ENCODE measurements at regions not wholly inside any gene's neighbourhood (a gene's known extent, or its start where the extent isn't known, plus 50 kb on each side); places are given as distances from the start of the nearest gene placed in this dataset.

GRCh38 chr10:36089790-36090440, 447.8 kb upstream of the FZD8 start:
- no peak overlapping the region for H3K27ac Mint-ChIP-seq
- H3K9me3 Mint-ChIP-seq = peaks cover 2 to 4% of the 10 kb centered on the region in 2 donors
- H3K27me3 Mint-ChIP-seq (ENCODE audit: low read depth) = no peaks in the 10 kb centered on the region
- no peaks in the 10 kb centered on the region for H3K4me1 Mint-ChIP-seq (ENCODE audit: low read depth)
- no peaks in the 10 kb centered on the region for H3K36me3 Mint-ChIP-seq (ENCODE audit: insufficient read depth in 2 of 2)
- no peak for DNase-seq
- H3K4me3 Mint-ChIP-seq = no peak overlapping the region
- ATAC-seq (replicated peaks in 1 of 2) = no peak

DNA sequence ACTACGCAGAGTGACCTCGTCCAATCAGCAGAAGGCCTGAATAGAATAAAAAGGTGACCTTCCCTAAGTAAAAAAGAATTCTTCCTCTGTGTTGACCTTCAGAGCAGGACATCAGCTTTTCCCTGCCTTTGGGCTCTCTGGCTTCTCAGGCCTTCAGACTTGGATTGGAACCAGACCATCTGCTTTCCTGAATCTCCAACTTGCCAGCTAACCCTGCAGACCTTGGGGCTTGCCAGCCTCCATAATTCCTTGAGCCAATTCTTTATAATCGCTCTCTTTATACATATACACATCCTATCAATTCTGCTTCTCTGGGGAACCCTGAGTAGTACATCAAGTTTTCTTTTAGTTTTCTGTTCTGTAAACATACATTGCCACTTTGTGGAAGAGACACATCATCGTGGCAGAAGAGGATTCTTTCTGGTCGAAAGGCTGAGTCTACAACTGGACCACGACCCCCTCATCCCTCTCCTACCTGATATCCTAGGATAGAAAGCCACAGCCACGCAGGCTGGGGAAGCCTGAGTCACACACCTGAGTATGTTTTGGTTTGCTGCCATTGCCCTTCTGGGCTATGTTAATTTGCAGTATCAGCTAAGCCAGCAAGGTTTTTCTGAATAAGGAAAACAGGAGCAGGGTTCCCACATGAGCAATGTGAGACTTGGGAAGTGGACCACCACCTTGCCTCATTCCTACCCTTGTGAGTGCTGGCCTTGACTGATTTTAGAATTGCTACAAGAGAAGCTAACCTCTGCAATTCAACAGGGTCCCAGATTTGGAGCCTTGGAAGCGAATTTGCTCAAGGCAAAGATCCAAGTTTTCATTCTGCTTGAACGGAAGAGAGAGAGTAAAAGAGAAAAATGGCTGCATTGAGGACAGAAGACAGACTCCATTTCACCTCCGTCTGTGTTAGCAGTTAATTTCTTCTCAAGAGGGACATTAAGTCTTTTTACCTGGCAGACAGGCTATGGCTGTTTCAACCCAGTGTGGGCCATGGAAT, 445.2 kb upstream of the FZD8 start:
- no peak for DNase-seq
- Mint-ChIP-seq H3K27me3 (ENCODE audit: low read depth) (no peaks in the 10 kb centered on the region), H3K27ac (no peak overlapping the region), H3K4me1 (ENCODE audit: low read depth) (no peaks in the 10 kb centered on the region), H3K36me3 (ENCODE audit: insufficient read depth in 2 of 2) (no peaks in the 10 kb centered on the region), H3K9me3 (peaks cover 4 to 5% of the 10 kb centered on the region in 2 donors), H3K4me3 (no peak overlapping the region)
- ATAC-seq (replicated peaks in 1 of 2) = no peak

DNA sequence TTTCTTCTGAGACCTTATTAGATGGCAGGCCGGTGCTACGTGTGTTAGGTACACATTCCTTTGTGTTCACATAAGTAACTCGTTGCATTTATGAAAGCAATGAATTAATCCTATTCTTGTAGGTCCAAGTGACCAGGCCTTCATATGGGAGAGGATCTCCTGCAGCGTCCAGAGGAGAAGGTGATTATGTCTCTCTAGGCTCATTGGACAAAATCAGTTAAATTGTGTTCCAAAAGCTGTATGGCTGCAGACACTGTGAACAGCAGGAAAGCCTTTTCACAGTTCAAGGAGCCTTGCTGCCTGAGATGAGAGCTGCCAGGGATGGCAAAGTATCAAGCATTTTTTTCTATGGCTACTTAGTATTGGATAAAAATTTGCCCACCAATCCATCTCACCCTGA, 433.1 kb upstream of the FZD8 start:
- no peak overlapping the region for H3K4me3 Mint-ChIP-seq
- H3K9me3 Mint-ChIP-seq = peaks cover 0 to 4% of the 10 kb centered on the region in 2 donors

DNA sequence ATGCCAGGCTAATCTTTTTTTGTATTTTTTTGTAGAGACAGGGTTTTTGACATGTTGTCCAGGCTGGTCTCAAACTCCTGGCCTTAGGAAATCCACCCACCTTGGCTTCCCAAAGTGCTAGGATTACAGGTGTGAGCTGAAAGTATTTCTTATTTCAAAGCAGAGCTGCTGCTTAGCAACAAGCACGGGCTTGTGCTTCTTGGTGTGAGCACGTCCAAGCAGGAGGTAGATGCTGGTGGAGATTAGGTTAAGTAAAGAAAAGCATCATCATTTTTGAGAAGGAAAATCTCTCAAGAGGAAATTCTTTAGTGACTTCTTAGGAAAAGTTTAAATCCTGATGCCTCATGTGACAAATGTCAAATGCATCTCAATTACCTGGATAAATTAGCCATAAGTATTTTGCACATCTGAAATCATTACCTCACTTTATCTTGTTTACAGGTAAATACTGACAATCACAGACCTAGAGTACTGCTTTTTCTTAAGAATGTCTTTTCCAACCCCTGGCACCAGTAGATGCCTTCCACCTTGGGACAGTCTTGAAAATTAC, 431.8 kb upstream of the FZD8 start:
- Mint-ChIP-seq H3K4me3 (no peak overlapping the region), H3K4me1 (ENCODE audit: low read depth) (no peaks in the 10 kb centered on the region), H3K9me3 (peaks cover 0 to 2% of the 10 kb centered on the region in 2 donors), H3K27me3 (ENCODE audit: low read depth) (no peaks in the 10 kb centered on the region), H3K27ac (no peak overlapping the region), H3K36me3 (ENCODE audit: insufficient read depth in 2 of 2) (no peaks in the 10 kb centered on the region)
- ATAC-seq (replicated peaks in 1 of 2) (no peak), DNase-seq (no peak)

More for the DNA sequence above, 433.1 kb upstream of the FZD8 start:
- ATAC-seq (replicated peaks in 1 of 2) (no peak), DNase-seq (no peak)
- Mint-ChIP-seq H3K36me3 (ENCODE audit: insufficient read depth in 2 of 2) (no peaks in the 10 kb centered on the region), H3K4me1 (ENCODE audit: low read depth) (no peaks in the 10 kb centered on the region), H3K27me3 (ENCODE audit: low read depth) (no peaks in the 10 kb centered on the region), H3K27ac (no peak overlapping the region)

DNA sequence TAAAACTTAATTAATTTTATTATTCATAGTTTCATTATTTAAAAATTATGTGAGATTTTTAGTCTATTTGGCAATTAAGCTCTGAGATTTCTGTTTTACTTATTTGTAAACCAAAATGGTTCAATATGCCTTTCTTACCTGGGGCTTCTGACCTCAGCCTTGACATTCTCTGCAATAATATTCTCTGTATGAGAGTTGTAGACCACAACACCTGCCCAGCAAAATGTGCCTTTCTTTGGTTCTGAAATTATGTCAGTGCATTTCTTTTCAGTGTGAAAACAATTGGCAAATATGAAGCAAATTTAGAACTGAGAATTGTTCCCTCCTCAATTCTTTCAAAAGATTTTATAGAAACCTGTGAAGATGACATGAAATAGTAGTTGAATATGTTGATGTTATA, 426.4 kb upstream of the FZD8 start:
- Mint-ChIP-seq H3K27me3 (ENCODE audit: low read depth) (no peaks in the 10 kb centered on the region), H3K9me3 (peaks cover 2 to 3% of the 10 kb centered on the region in 2 donors), H3K36me3 (ENCODE audit: insufficient read depth in 2 of 2) (no peaks in the 10 kb centered on the region), H3K4me1 (ENCODE audit: low read depth) (no peaks in the 10 kb centered on the region), H3K27ac (no peak overlapping the region), H3K4me3 (no peak overlapping the region)
- DNase-seq (no peak), ATAC-seq (replicated peaks in 1 of 2) (no peak)

- Mint-ChIP-seq H3K4me1 (ENCODE audit: low read depth) (no peaks in the 10 kb centered on the region), H3K4me3 (no peak overlapping the region), H3K9me3 (peaks cover 2 to 3% of the 10 kb centered on the region in 2 donors), H3K27ac (no peak overlapping the region), H3K27me3 (ENCODE audit: low read depth) (no peaks in the 10 kb centered on the region), H3K36me3 (ENCODE audit: insufficient read depth in 2 of 2) (no peaks in the 10 kb centered on the region)
- no peak for DNase-seq
- ATAC-seq (replicated peaks in 1 of 2) = no peak
These were observed 425.7 kb upstream of the FZD8 start for GRCh38 chr10:36067748-36068147.

- Mint-ChIP-seq H3K27me3 (ENCODE audit: low read depth) (no peaks in the 10 kb centered on the region), H3K27ac (no peak overlapping the region), H3K9me3 (peaks cover 2 to 3% of the 10 kb centered on the region in 2 donors), H3K4me1 (ENCODE audit: low read depth) (no peaks in the 10 kb centered on the region), H3K36me3 (ENCODE audit: insufficient read depth in 2 of 2) (no peaks in the 10 kb centered on the region), H3K4me3 (no peak overlapping the region)
- DNase-seq (no peak), ATAC-seq (replicated peaks in 1 of 2) (no peak)
These were observed 424.8 kb upstream of the FZD8 start for GRCh38 chr10:36066850-36067249.

DNA sequence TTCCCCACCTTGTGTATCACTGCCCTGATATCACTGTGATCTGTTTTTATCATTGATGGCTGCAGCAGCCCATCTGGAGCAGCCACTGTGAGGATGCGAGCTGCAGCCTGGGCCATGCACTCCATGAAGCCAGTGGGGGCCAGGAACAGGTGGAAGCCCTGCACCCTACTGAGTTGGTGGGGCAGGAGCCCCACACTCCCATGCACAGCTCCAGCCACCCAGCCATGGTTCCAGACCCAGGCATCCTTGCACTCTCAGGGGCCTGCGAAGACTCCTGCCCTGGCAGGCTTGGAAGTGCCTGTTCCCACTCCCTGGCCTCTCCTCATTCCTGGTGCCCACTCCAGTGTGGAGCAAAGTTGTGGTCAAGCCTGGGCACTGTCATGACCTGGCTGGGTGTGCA, 424.0 kb upstream of the FZD8 start:
- DNase-seq (no peak), ATAC-seq (replicated peaks in 1 of 2) (no peak)
- Mint-ChIP-seq H3K27ac (no peak overlapping the region), H3K9me3 (peaks cover 2 to 3% of the 10 kb centered on the region in 2 donors), H3K36me3 (ENCODE audit: insufficient read depth in 2 of 2) (no peaks in the 10 kb centered on the region), H3K27me3 (ENCODE audit: low read depth) (no peaks in the 10 kb centered on the region), H3K4me1 (ENCODE audit: low read depth) (no peaks in the 10 kb centered on the region), H3K4me3 (no peak overlapping the region)

DNA sequence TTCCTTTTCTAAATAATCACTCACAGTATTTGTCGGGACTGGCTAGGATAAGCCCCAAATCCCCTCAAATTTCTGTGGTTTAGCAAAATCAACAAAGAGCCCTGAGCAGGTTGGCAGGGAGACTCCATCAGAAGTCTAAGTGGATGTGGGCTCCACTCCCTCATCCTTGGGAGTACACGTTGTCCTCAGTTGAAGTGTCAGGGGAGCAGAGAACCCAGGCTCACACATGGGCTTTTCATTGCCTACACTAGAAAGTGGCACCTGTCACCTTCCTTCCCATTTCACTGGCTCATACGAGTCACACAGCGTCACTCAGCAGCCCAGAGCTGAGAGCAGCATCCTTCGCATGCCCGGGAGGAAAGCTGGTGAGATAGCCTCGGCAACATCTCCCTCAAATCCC, 421.3 kb upstream of the FZD8 start:
- Mint-ChIP-seq H3K27me3 (ENCODE audit: low read depth) (no peaks in the 10 kb centered on the region), H3K27ac (no peak overlapping the region), H3K4me1 (ENCODE audit: low read depth) (no peaks in the 10 kb centered on the region), H3K4me3 (no peak overlapping the region), H3K36me3 (ENCODE audit: insufficient read depth in 2 of 2) (no peaks in the 10 kb centered on the region), H3K9me3 (peaks cover 2 to 3% of the 10 kb centered on the region in 2 donors)
- DNase-seq (no peak), ATAC-seq (replicated peaks in 1 of 2) (no peak)

DNA sequence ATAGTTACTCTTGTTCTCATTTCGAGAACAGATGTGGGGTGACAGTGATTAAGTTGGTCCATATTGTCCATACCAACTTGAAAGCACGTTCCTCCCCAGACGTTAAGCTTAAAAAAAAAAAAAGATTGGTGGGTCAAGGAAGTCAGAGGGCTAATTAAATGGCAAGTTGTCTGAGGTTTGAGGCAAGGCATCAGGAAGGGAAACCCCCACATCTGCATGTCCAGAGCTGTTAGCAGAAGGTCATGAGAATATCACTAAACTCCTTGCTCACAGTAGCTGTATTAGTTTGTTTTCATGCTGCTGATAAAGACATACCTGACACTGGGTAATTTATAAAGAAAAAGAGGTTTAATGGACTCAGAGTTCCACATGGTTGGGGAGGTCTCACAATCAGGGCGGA, 415.6 kb upstream of the FZD8 start:
- H3K9me3 Mint-ChIP-seq = peaks cover 3 to 6% of the 10 kb centered on the region in 2 donors
- DNase-seq (no peak), ATAC-seq (replicated peaks in 1 of 2) (no peak)
- H3K27me3 Mint-ChIP-seq (ENCODE audit: low read depth) = no peaks in the 10 kb centered on the region
- H3K36me3 Mint-ChIP-seq (ENCODE audit: insufficient read depth in 2 of 2) = no peaks in the 10 kb centered on the region
- no peak overlapping the region for H3K4me3 Mint-ChIP-seq
- no peak overlapping the region for H3K27ac Mint-ChIP-seq
- no peaks in the 10 kb centered on the region for H3K4me1 Mint-ChIP-seq (ENCODE audit: low read depth)

DNA sequence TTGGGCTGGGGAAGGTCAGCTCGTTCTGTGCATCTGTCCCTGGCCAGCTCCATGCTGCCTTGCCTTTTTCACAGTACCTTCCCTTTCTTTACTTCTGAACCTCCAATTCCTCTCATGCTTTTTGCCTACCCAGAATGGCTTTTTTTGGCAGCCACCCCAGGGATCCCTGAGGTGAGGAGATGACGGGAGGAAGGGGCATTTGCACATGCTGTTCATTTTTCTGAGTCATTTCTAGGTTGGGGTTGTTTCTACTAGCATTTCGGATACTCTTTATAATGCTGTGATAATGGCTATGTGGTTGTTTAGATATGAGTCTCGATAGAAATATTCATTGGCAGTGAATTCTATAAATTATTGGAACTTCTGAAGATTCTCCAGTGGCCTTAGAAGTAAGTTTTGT, 415.1 kb upstream of the FZD8 start:
- peaks cover 3 to 6% of the 10 kb centered on the region in 2 donors for H3K9me3 Mint-ChIP-seq
- H3K27me3 Mint-ChIP-seq (ENCODE audit: low read depth) = no peaks in the 10 kb centered on the region
- no peak overlapping the region for H3K4me3 Mint-ChIP-seq
- ATAC-seq (replicated peaks in 1 of 2) = no peak
- H3K36me3 Mint-ChIP-seq (ENCODE audit: insufficient read depth in 2 of 2) = no peaks in the 10 kb centered on the region
- H3K4me1 Mint-ChIP-seq (ENCODE audit: low read depth) = no peaks in the 10 kb centered on the region
- no peak overlapping the region for H3K27ac Mint-ChIP-seq
- no peak for DNase-seq

DNA sequence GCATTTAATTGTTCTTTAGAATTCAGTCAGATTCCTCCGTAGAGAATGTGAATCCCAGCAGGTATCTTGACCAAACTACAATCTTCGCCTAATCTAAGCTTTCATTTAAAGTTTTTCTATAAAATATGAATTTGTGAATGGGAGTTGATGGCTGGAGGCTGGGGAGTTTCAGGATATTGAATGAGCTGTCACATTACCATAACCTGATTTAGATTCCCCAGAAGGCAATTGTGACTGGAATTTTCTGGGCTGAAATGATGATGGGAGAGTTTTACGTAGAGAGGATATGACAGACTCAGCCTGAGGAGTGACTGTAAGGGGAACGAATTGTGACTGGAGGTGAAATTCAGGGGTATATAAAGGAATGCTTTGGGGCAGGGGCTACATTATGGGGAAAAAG, 411.7 kb upstream of the FZD8 start:
- H3K36me3 Mint-ChIP-seq (ENCODE audit: insufficient read depth in 2 of 2) = no peaks in the 10 kb centered on the region
- no peaks in the 10 kb centered on the region for H3K4me1 Mint-ChIP-seq (ENCODE audit: low read depth)
- H3K9me3 Mint-ChIP-seq = peaks cover 3 to 6% of the 10 kb centered on the region in 2 donors
- no peak overlapping the region for H3K27ac Mint-ChIP-seq
- H3K4me3 Mint-ChIP-seq = no peak overlapping the region
- ATAC-seq (replicated peaks in 1 of 2) = no peak
- no peaks in the 10 kb centered on the region for H3K27me3 Mint-ChIP-seq (ENCODE audit: low read depth)
- no peak for DNase-seq

DNA sequence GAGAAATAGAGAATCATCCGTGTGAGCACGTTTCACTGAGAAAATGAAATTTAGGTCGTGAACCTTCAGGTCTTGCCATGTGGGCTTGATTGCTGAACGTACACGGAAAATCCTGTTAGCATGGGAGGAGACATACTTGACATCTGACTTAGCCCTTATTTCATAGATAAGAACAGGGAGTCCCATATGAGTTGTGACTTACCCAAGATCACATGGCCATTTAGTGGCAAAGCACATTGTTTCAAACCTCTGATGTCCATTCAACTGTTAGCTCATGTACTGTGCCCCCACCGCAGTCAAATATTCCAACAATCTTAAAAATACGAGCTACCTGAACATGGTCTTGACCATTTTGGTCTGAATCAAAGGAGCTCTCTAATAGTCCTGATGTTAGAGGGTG, 411.2 kb upstream of the FZD8 start:
- DNase-seq (no peak), ATAC-seq (replicated peaks in 1 of 2) (no peak)
- Mint-ChIP-seq H3K9me3 (peaks cover 3 to 6% of the 10 kb centered on the region in 2 donors), H3K27me3 (ENCODE audit: low read depth) (no peaks in the 10 kb centered on the region), H3K4me3 (no peak overlapping the region), H3K36me3 (ENCODE audit: insufficient read depth in 2 of 2) (no peaks in the 10 kb centered on the region), H3K4me1 (ENCODE audit: low read depth) (no peaks in the 10 kb centered on the region), H3K27ac (no peak overlapping the region)
